Limb (tissue), 2 donors: ENCODE measurements at regions not wholly inside any gene's neighbourhood (a gene's known extent, or its start where the extent isn't known, plus 50 kb on each side); places are given as distances from the start of the nearest gene placed in this dataset.

Source experiments
- DNase-seq, 2 donors: peaks; one replicate each; pipeline ENCODE4 v3.0.0-alpha.2; 2016; ENCODE audit errors: extremely low spot score in 2 of 2

DNA sequence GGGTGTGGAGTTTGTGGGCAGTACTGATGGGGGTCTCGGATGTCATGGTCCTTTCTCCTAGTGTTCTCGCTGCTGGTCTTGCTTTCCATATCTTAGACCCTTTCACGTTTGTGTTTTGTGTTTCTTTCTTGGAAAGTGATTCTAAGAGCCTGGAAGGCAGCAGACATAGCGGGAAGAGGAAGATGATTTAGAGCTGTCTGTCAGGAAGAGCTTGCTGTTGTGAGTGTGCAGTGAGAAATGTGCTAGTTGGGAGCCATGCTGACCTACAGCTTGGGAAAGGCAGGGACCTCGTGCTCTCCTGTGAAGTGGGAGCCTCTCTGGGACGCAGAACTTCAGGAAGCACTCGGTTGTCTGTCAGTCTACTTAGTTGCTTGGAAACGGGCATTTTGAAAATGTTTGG, 122.2 kb downstream of the ZNF518B start:
- DNase-seq: no peak

DNA sequence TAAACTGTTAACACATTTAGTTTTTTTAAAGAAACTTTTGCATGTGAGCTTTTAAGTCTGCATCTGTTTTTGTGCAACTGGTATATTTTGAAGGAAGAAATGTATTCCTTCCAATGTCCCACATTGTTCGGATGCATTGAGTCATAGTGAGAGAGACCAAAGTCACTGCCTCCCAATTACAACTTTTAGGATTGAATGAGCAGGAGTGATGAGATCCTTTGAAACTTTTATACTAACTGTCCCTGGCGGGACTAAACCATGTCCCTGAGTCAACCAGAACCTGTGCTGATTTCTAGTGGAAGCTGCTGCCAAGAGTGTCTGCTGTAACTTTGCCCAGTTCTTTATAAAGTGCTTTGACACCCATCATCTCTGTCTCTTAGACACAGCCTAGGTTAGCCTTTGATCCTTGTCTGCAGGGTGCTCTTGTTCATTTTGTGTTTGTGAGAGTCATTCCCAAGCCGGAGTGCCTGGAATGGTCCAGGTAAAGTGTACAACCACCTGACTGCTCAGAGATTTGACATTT, 122.7 kb downstream of the ZNF518B start:
- DNase-seq: no peak

DNA sequence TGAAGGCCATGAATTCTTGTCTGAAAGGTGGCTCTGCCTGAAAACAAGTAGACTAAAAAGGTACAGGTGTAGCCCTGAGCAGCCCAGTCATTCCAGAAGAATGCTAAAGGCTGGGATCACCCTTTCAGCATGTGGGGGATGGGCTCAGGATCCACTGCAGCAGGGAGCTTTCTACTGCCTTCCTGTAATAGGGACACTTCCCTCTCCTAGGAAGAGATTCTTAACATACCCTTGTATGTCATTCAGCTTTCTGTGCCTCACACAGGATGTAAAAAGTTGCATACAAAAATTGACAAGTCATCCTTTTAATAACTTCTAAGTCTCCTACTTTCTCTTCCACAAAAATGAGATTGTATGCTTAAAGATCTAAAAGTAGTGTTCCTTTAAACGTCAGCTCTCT, 123.3 kb downstream of the ZNF518B start:
- no peak for DNase-seq

DNA sequence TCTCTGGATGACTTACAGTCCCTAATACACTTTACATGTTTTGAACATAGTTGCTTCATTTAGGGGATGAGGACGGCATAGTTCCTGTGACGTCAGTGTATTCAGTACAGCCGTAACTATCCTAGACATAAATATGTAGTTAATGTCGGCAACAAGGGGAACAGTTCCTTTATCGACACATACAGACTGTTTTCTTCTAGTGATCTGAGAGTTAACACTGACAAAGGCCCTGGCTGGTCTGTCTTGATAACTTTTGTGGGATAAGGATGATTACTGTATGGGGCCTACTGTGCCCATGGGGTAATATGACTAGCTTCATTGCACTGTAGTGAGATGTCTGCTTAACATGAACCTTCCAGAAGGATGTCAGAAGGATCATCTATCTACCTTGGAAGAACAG, 131.2 kb downstream of the ZNF518B start:
- no peak for DNase-seq

DNA sequence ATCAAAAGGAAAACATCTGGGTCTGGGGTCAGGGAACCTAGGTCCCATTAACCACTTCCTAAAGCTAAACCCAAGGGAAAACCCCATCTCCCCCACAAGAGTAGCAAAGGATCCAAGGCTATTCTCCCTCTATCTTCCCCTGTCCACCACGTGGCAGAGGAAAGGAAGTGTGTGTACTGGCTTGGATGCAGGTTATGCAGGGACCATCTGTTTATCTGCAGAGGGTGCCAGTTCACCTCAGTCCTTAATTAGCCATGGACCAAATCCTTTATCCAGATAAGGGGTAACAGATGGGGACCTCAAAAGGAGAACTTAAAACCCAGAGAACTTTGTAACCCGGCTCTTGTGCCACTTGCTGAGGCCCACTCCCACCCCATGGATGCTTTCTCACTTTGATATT, 135.3 kb downstream of the ZNF518B start:
- no peak for DNase-seq

DNA sequence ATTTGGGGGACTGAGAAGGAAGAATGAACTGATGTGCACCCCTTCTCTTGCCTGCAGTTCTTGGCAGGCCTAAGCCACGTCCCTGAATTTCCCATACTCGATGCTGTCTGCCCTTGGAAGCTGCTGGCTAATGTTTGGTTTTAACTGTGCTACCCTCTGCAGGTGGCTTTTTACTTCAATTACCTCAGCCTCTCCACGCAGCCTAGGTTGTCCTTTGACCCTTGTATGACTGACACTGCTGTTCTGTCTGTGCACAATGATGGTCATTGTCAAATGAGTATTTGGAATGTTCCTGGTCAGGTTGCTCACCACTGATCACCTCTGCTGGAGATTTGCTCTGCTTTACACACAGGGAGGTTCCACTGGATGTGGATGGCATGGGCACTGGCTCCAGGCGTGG, 137.1 kb downstream of the ZNF518B start:
- DNase-seq: no peak

DNA sequence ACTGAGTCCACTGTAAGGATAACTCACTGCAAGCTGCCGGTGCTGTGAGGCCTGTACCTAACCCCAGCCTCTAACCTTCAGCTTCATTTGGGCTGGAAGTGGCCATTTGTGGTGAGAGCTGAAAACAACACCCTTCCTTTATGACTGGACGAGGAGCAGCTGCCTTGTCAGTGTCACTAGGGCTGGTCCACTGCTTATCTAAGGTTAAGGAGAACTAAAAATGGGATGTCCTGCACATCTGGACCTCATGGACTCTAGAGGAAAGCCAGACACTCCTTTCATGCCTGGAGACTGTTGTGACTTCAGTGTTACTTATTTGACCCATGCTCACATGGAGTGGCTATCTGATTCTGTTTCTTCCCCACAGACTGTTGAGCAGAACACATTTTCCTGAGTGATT, 139.9 kb downstream of the ZNF518B start:
- no peak for DNase-seq

DNA sequence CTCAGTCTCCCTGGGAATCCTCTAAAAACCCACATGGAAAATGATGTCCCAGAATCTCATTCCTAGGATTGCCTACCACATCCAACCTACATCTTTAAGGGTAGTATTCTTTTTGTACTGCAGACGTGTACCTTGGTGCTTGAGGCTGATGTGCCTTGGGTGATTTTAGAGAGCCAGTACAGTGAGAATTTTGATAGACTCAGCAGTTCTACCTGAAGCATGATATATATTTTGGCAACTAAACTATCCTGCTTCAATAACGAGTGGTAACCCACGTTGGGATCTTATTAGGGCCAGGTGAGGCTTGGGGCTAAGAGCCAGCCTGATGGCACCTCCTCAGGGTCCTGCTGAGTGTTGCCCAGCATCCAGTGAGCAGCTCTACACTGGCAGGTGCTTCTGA, 140.4 kb downstream of the ZNF518B start:
- no peak for DNase-seq

DNA sequence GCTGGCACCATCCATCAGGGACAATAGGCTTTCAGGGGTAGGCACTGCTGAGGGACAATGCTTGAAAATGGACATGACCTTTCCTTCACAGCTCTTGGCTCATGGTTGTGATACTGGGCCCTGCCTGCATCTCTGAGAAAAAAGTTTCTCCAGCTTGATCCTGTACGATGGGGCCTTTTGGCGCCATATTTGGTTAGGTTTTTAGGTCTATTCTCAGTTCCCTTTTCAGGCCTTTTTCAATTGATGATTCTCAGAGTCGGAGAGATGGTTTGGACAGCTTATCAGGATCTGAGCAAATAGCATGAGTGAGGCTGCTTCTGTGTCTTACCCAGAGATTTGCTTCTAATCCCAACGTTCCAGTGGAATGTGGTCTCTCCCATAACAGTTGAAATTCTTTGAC, 141.6 kb downstream of the ZNF518B start:
- no peak for DNase-seq

DNA sequence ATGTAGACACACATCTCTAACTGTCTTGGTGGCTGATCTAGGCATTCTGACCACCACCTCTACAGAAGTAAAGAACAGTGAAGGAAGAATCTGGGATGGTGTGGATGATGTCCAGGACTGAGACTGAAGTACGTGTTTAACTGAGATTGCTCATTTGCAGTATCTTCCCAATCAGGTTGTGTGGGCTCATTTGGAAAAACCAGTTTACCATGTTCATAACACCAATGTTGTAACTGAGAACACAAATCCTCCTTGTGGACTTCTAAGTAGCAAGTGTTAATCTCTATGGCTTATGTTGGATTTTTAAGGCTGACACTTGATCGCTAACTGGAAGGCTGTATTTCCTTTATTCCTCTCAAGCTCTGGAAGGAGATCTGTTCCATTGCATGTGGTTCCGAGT, 144.7 kb downstream of the ZNF518B start:
- no peak for DNase-seq

DNA sequence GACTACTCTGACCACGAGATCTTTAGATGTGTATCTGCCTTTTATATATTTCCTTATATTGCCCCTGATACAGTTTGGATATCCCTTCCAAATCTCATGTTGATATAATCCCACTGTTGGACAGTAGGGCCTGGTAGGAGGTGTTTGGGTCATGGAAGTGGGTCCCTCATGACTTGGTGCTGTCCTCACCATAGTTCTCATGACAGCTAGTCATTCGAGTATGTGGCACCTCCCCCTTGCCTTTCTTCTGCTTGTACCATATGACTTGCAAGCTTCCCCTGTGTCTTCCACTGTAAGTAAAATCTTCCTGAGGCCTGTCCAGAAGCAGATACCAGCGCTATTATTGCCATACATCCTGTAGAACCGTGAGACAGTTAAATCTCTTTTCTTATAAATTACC, 145.3 kb downstream of the ZNF518B start:
- no peak for DNase-seq

DNA sequence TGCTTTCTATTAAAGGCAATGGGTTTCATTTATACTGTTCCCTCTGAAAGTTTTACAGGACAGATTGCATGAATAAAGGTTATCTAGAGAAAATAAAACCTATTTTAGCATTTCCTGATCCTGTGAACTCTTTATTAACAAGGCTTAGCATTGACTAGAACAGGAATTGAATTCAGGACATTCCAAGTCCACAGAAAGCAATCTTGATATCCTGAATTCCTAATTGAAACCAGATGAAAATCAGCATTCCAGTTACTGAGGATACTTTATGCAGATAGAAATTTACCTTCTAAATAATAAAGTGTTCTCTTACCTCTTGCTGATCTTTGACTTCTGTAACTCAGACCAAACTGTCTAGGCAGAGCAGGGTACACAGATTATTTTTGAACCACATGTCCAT, 151.4 kb downstream of the ZNF518B start:
- DNase-seq: no peak

DNA sequence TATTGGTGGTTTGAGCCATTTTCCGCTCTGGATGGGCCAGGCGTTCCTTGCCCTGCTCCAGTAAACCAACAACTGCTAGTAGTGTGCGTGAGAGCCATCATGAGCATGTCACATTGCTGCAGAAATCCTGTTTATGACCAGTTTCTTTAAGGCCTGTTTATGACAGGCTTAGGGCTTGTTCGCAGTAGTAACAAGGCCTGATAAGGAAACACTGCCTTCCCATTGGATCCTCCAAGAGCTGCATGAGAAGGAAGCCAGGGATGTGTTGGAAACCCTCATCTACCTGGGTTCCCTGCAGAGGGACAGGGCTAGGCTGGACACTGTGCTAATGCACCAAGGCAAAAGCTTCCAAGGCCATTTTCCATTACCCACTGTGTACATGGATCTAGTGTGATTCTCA, 153.9 kb downstream of the ZNF518B start:
- no peak for DNase-seq

DNA sequence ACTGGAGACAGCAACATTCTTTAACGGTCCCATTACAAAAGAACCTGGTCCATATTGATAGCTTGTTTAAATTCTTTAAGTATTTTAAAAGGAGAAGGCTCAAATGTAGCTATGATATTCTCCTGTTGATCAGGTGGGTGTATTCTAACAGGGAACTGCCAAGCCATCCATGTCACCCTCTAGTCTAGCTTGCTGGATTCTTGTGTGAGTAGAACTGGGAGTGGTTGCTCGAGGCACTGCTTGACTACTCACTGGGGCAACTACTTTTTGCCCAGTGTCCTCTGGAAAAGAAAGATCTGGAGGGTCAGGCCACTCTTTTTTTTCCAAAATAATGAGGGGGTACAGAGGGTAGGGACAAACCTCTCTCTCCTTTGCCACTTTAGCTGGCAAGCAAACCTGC, 155.1 kb downstream of the ZNF518B start:
- DNase-seq: no peak

DNA sequence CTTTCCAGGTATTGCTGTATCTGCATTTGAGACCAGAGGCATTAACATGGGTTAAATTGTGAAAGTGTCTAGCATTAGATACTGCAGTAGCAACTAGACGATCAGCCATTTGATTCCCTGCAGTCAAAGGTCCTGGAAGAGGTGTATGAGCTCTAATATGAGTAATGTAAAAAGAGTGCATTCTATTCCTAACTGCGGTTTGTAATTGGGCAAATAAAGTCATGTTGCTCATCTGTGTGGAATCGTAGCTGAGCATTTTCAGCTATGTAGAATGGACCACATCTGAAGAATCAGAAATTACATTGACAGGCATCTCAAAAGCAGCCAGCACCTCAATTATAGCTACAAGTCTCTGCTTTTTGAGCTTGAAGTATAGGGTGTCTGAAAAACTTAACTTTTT, 157.6 kb downstream of the ZNF518B start:
- no peak for DNase-seq

DNA sequence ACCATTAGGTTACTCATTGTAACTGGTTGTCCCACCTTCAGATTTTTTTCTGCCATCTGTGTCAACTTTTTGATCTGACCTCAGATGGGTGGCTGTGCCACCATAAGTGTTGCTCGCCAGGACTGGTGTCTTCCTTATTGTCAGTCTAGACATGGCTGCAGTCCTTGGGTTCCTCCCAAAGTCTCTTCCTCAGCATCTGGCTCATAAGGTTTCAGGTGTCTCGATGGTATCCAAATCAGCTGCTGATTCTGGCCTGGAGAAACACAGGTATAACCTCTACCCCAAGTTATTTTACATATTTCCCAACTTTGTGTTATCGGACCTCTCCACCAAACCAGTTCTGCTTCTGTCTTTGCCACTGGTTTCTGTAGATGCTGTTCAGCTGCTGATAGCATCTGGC, 158.5 kb downstream of the ZNF518B start:
- DNase-seq: no peak

DNA sequence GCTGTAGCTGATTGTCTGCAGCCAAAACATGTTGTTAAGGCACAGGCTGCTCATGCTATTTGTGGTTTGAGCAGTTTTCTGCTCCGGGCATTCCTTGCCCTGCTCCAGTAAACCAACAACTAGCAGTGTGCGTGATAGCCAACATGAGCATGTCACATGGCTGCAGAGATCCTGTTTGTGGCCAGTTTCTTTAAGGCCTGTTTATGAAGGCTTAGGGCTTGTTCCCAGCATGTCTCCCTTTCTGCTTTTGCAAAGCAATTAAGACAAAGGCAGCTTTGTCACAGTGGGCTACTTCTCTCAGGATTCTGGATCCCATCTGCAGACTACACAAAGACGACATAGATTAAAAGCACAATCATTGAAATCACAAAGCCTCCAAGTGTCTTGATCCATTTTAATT, 160.5 kb downstream of the ZNF518B start:
- DNase-seq: no peak

DNA sequence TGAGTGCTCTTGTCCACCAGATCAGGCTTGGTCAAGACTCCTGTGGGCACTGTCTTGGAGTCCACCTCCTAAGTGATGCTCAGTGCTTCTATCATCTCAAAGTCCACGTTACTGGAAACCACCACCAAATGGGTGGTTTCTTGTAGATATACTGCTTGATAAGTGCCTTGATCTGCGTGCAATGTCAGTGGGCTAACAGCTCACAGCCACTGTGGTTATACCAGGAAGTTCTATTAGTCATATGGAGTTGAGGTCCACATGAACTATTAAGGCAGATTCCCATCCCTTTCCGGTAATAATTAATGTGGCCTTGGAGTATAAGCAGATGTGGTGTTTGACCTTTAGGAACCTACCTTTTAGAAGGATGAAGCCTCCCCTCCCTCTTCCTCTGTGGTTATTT, 161.9 kb downstream of the ZNF518B start:
- DNase-seq: no peak

DNA sequence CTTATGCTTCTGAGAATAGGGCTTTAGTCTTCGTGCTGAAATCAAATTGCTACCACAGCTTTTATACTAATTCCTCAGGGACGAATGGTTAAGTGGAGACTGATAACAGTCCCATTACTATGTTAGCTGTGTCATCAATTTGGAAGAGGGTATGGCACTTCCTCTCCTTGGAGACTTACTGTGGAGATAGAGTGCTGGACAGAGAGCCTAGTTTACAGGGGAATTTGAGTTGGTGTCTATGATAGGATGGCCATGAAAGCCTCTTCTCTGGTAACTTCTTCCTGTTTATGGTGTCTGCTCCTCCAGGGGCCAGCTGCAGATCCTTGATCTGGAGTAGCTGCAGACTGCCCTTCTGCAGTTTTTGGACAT, 167.7 kb downstream of the ZNF518B start:
- no peak for DNase-seq

DNA sequence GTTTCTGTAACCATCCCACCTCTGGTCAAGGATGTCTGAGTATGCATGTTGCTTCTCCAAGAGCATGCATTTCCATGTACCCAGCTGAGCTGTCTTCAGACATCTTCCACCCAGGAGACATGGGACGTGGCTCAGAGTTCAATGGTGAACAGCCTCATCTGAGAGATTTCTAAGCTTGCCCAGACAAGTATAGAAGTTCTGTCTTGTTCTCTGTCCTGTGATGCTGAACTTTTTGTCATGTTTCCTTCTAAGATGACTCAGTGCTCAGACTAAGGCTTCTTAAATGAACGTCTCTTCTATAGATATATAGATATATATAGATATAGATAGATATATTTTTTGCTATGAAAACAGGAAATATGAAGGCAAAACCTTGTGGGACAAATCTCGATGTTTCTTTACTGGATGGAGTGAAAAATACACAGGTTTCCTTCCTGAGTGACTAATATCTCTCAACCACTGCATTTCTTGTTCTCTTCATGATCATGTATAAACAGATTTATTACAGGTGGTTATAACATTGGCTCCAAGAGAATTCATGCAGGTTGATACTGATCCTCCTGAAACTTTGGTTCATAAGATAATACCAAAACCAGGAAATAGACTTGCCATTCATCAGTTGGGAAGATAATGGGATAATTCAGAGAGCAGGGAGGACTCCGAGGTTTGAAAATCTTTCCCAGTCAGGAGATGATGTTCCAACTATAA, 168.2 kb downstream of the ZNF518B start:
- DNase-seq: no peak

DNA sequence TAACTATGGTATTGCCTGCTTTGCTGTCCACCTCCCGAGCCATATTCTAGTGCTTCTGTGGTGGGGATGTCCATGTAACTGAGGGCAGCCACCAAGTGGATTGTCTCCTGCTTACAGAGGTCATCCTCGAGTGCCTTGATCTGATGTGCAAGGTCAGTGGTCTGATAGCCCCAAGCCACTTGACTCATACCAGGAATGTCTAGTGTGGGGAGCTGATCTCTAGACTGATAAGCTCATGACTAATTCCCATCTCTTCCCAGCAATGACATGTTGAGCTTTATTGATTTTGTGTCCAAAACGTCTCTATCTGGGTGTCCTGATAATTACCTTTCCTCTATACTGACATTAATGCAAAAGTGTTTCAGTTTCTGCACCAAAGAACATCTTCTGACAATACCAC, 168.4 kb upstream of the WDR1 start:
- DNase-seq: no peak

DNA sequence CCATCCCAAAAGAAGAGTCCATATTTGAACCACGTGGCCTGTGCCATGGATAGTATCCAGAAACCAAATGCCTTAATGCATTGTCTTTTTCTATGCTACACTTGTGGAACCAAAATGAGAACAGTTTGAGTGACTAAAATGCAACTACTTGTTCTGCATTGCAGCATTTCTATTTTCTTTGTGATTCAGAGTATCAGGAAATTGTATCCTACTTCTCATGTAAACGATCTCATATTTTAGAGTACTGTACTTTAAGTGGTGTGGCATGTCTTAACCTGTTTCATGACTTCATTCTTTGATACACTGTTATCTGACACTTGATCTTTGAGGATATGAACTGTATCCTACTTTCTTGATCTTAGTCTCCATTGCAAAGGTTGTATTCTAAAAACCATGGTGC, 167.2 kb upstream of the WDR1 start:
- no peak for DNase-seq

DNA sequence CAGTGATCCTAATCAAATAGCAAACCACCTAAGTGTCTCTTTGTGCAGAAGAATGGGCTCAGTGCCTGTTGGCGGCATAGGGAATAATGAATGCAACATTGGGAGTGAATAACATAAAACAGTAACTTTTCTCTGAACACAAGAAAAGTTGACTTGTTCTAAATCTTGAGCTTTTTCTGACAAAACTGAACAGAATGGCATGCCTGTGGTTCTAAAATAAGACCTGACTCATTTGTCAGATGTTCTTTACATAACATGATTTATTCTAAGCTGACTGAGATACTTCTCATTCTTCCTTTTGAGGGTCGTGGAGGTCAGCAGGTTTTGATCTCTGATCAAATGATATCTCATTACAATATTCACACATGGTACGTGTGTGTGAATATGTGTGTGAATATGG, 165.4 kb upstream of the WDR1 start:
- DNase-seq: no peak

DNA sequence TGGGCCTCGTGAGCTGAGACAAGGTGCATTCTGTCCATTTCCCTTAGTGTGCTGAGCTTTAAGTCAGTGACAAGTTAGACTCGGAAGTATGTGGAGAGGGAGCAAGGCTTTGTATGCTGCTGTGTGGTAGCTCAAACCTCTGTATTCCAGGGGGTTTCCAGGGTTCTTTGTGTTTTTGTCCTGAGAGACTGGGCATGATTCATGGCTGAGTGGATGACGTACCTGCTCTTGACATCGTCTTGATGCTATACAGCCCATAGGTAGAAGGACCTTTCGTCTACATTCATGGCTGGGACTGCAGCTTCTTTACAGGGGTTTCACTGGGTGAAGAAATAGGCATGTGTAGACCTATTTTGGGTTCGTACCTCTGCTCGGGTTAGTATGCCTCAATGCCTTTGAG, 162.7 kb upstream of the WDR1 start:
- no peak for DNase-seq
